Muscle layer of colon (tissue), 2 donors: ENCODE measurements at regions not wholly inside any gene's neighbourhood (a gene's known extent, or its start where the extent isn't known, plus 50 kb on each side); places are given as distances from the start of the nearest gene placed in this dataset.

Experiments used
- H3K27ac ChIP-seq: one replicate; pipeline ENCODE4 v1.7.0; 2013; ENCODE audit warnings: low read depth, mild to moderate bottlenecking, low read length, moderate library complexity
- H3K27me3 ChIP-seq, 2 donors: one replicate each; pipeline ENCODE4 v1.7.0; 2013; ENCODE audit warnings: low read length in 2 of 2, mild to moderate bottlenecking in 2 of 2; ENCODE audit not compliant: insufficient read depth in 2 of 2, control insufficient read depth in 1 of 2
- H3K36me3 ChIP-seq: one replicate; pipeline ENCODE4 v1.7.0; 2013; ENCODE audit warnings: mild to moderate bottlenecking, low read length; ENCODE audit not compliant: insufficient read depth
- H3K4me1 ChIP-seq: one replicate; pipeline ENCODE4 v1.7.0; 2013; ENCODE audit warnings: mild to moderate bottlenecking, low read length; ENCODE audit not compliant: insufficient read depth
- H3K4me3 ChIP-seq, 2 donors: one replicate each; pipeline ENCODE4 v1.7.0; 2013; ENCODE audit warnings: low read length in 2 of 2, low read depth in 1 of 2, mild to moderate bottlenecking in 1 of 2, moderate library complexity in 1 of 2
- H3K9ac ChIP-seq: one replicate; pipeline ENCODE4 v1.7.0; 2013; ENCODE audit warnings: low read length
- H3K9me3 ChIP-seq: one replicate; pipeline ENCODE4 v1.7.0; 2013; ENCODE audit warnings: mild to moderate bottlenecking, low read length
- donor health status: abdominal sarcoma.
- donor health status: Adenocarcinoma of cecum.

GRCh38 chr5:143930561-143930960, 118.6 kb downstream of the HMHB1 start:
- no peak overlapping the region for H3K9ac ChIP-seq

GRCh38 chr5:143931476-143931875, 119.5 kb downstream of the HMHB1 start:
- Histone ChIP-seq H3K27ac (no peak overlapping the region), H3K27me3 (no peaks in the 10 kb centered on the region)

More at GRCh38 chr5:143930561-143930960, 118.6 kb downstream of the HMHB1 start:
- Histone ChIP-seq H3K27me3 (no peaks in the 10 kb centered on the region), H3K4me1 (no peaks in the 10 kb centered on the region), H3K36me3 (no peaks in the 10 kb centered on the region), H3K4me3 (no peak overlapping the region), H3K27ac (no peak overlapping the region), H3K9me3 (no peaks in the 10 kb centered on the region)

GRCh38 chr5:143931986-143932385, 120.0 kb downstream of the HMHB1 start:
- H3K4me1 ChIP-seq, result no peaks in the 10 kb centered on the region
- no peaks in the 10 kb centered on the region for H3K27me3 ChIP-seq
- no peak overlapping the region for H3K4me3 ChIP-seq
- H3K9ac ChIP-seq, result no peak overlapping the region
- H3K9me3 ChIP-seq, result no peaks in the 10 kb centered on the region
- H3K36me3 ChIP-seq, result no peaks in the 10 kb centered on the region
- no peak overlapping the region for H3K27ac ChIP-seq

More at GRCh38 chr5:143931476-143931875, 119.5 kb downstream of the HMHB1 start:
- H3K4me1 ChIP-seq, result no peaks in the 10 kb centered on the region
- no peak overlapping the region for H3K4me3 ChIP-seq
- H3K9me3 ChIP-seq, result no peaks in the 10 kb centered on the region
- H3K9ac ChIP-seq, result no peak overlapping the region
- H3K36me3 ChIP-seq, result no peaks in the 10 kb centered on the region

- no peak overlapping the region for H3K9ac ChIP-seq
- no peak overlapping the region for H3K4me3 ChIP-seq
- no peaks in the 10 kb centered on the region for H3K4me1 ChIP-seq
- H3K27me3 ChIP-seq, result no peaks in the 10 kb centered on the region
- H3K36me3 ChIP-seq, result no peaks in the 10 kb centered on the region
- H3K9me3 ChIP-seq, result no peaks in the 10 kb centered on the region
- no peak overlapping the region for H3K27ac ChIP-seq
Observed at GRCh38 chr5:143932584-143932983, 120.6 kb downstream of the HMHB1 start.

GRCh38 chr5:143933451-143933850, 121.5 kb downstream of the HMHB1 start:
- Histone ChIP-seq H3K36me3 (no peaks in the 10 kb centered on the region), H3K9ac (no peak overlapping the region), H3K9me3 (no peaks in the 10 kb centered on the region), H3K4me3 (no peak overlapping the region), H3K4me1 (no peaks in the 10 kb centered on the region), H3K27me3 (no peaks in the 10 kb centered on the region), H3K27ac (no peak overlapping the region)

GRCh38 chr5:143934821-143935220, 122.9 kb downstream of the HMHB1 start:
- Histone ChIP-seq H3K27me3 (no peaks in the 10 kb centered on the region), H3K27ac (no peak overlapping the region), H3K4me1 (no peaks in the 10 kb centered on the region), H3K4me3 (no peak overlapping the region), H3K9me3 (no peaks in the 10 kb centered on the region), H3K36me3 (no peaks in the 10 kb centered on the region), H3K9ac (no peak overlapping the region)

- Histone ChIP-seq H3K9ac (no peak overlapping the region), H3K36me3 (no peaks in the 10 kb centered on the region), H3K4me3 (no peak overlapping the region), H3K9me3 (no peaks in the 10 kb centered on the region), H3K4me1 (no peaks in the 10 kb centered on the region), H3K27ac (no peak overlapping the region), H3K27me3 (no peaks in the 10 kb centered on the region)
Observed at GRCh38 chr5:143938230-143938629, 126.3 kb downstream of the HMHB1 start.

GRCh38 chr5:143946837-143947236, 134.9 kb downstream of the HMHB1 start:
- Histone ChIP-seq H3K27me3 (no peaks in the 10 kb centered on the region), H3K36me3 (no peaks in the 10 kb centered on the region), H3K9me3 (no peaks in the 10 kb centered on the region), H3K27ac (no peak overlapping the region), H3K4me3 (no peak overlapping the region), H3K9ac (no peak overlapping the region), H3K4me1 (no peaks in the 10 kb centered on the region)

GRCh38 chr5:143947313-143947712, 135.4 kb downstream of the HMHB1 start:
- H3K27ac ChIP-seq, result no peak overlapping the region
- H3K36me3 ChIP-seq, result no peaks in the 10 kb centered on the region
- no peak overlapping the region for H3K4me3 ChIP-seq
- H3K27me3 ChIP-seq, result no peaks in the 10 kb centered on the region
- H3K4me1 ChIP-seq, result no peaks in the 10 kb centered on the region
- H3K9ac ChIP-seq, result no peak overlapping the region
- H3K9me3 ChIP-seq, result no peaks in the 10 kb centered on the region

GRCh38 chr5:143952809-143953208, 140.8 kb downstream of the HMHB1 start:
- Histone ChIP-seq H3K9me3 (no peaks in the 10 kb centered on the region), H3K4me1 (no peaks in the 10 kb centered on the region), H3K36me3 (no peaks in the 10 kb centered on the region), H3K27me3 (no peaks in the 10 kb centered on the region), H3K27ac (no peak overlapping the region), H3K9ac (no peak overlapping the region), H3K4me3 (no peak overlapping the region)

GRCh38 chr5:143953851-143954250, 141.9 kb downstream of the HMHB1 start:
- H3K9ac ChIP-seq, result no peak overlapping the region
- H3K4me1 ChIP-seq, result no peaks in the 10 kb centered on the region
- H3K9me3 ChIP-seq, result no peaks in the 10 kb centered on the region
- H3K36me3 ChIP-seq, result no peaks in the 10 kb centered on the region
- H3K27ac ChIP-seq, result no peak overlapping the region
- H3K27me3 ChIP-seq, result no peaks in the 10 kb centered on the region
- no peak overlapping the region for H3K4me3 ChIP-seq

- Histone ChIP-seq H3K4me1 (no peaks in the 10 kb centered on the region), H3K27me3 (no peaks in the 10 kb centered on the region), H3K9ac (no peak overlapping the region), H3K9me3 (no peaks in the 10 kb centered on the region), H3K27ac (no peak overlapping the region), H3K36me3 (no peaks in the 10 kb centered on the region), H3K4me3 (no peak overlapping the region)
Observed at GRCh38 chr5:143955141-143955540, 143.2 kb downstream of the HMHB1 start.
